C4-2B (cell line): ENCODE measurements at regions not wholly inside any gene's neighbourhood (a gene's known extent, or its start where the extent isn't known, plus 50 kb on each side); places are given as distances from the start of the nearest gene placed in this dataset.

ENCODE experiments used
- ZFX ChIP-seq: fragments of 450-650 bp; IDR thresholded peaks from 2 replicates; pipeline ENCODE4 v1.6.1; 2017
- TF ChIP-seq, protein P1 (sequence below): fragments of 450-650 bp; conservative IDR thresholded peaks from 2 replicates; pipeline ENCODE4 v1.5.1; 2017; ENCODE audit warnings: mild to moderate bottlenecking

DNA sequence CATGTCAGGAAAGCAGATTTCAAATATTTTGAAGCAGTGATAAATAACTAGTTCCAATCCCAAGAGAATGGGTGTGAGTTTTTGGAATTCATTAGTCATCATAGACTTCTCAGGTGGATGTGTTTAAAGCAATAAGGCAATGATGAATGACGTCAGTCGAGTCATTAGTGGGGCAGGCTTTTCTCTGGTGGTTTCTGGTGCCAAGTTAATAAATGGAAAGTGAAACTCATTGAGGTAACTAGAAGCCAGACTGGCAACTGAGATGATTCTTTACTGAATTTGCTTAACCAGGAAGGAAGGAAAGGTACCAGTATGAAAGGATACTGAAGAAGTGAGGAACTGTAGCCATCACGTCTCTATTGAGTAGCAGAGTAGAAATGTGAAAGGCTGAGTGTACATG lies 311.0 kb downstream of the GPAM start:
- TF ChIP-seq, protein P1, sequence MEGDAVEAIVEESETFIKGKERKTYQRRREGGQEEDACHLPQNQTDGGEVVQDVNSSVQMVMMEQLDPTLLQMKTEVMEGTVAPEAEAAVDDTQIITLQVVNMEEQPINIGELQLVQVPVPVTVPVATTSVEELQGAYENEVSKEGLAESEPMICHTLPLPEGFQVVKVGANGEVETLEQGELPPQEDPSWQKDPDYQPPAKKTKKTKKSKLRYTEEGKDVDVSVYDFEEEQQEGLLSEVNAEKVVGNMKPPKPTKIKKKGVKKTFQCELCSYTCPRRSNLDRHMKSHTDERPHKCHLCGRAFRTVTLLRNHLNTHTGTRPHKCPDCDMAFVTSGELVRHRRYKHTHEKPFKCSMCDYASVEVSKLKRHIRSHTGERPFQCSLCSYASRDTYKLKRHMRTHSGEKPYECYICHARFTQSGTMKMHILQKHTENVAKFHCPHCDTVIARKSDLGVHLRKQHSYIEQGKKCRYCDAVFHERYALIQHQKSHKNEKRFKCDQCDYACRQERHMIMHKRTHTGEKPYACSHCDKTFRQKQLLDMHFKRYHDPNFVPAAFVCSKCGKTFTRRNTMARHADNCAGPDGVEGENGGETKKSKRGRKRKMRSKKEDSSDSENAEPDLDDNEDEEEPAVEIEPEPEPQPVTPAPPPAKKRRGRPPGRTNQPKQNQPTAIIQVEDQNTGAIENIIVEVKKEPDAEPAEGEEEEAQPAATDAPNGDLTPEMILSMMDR = no peak
- TF ChIP-seq ZFX = no peak
